MM.1S (cell line): ENCODE measurements at regions not wholly inside any gene's neighbourhood (a gene's known extent, or its start where the extent isn't known, plus 50 kb on each side); places are given as distances from the start of the nearest gene placed in this dataset.

Experiments
- DNase-seq: peaks from one replicate; pipeline ENCODE4 v3.0.0-alpha.2; 2015
- H2AFZ ChIP-seq: fragments of 300-600 bp; sonication (generic); 2 replicates; pipeline ENCODE4 v1.6.0; 2016; ENCODE audit warnings: antibody characterized with exemption, low read length
- H3F3A ChIP-seq: fragments of 300-600 bp; sonication (generic); 2 replicates; pipeline ENCODE4 v1.6.1; 2016; ENCODE audit warnings: mild to moderate bottlenecking, antibody characterized with exemption, low read length, moderate library complexity, mixed read lengths; ENCODE audit not compliant: insufficient read depth
- H3K27ac ChIP-seq: fragments of 300-600 bp; sonication (generic); 2 replicates; pipeline ENCODE4 v1.5.1; 2016; ENCODE audit warnings: mild to moderate bottlenecking, low read length
- H3K27me3 ChIP-seq: fragments of 300-600 bp; sonication (generic); replicated peaks from 2 replicates; pipeline ENCODE4 v1.6.0; 2016; ENCODE audit warnings: low read length; ENCODE audit not compliant: insufficient read depth
- H3K36me3 ChIP-seq: fragments of 300-600 bp; sonication (generic); replicated peaks from 2 replicates; pipeline ENCODE4 v1.6.1; 2016; ENCODE audit warnings: mild to moderate bottlenecking, low read length, mixed read lengths; ENCODE audit not compliant: insufficient read depth
- H3K4me1 ChIP-seq: fragments of 300-600 bp; sonication (generic); 2 replicates; pipeline ENCODE4 v1.6.1; 2016; ENCODE audit warnings: low read length, mixed read lengths
- H3K4me2 ChIP-seq: fragments of 300-600 bp; sonication (generic); 2 replicates; pipeline ENCODE4 v1.6.0; 2016; ENCODE audit warnings: low read depth, low read length
- H3K4me3 ChIP-seq: fragments of 300-600 bp; sonication (generic); 2 replicates; pipeline ENCODE4 v1.5.1; 2016; ENCODE audit warnings: low read length, mixed read lengths
- H3K79me2 ChIP-seq: fragments of 300-600 bp; sonication (generic); 2 replicates; pipeline ENCODE4 v1.6.1; 2016; ENCODE audit warnings: mixed run types, low read length, mixed read lengths
- H3K9ac ChIP-seq: fragments of 300-600 bp; sonication (generic); 2 replicates; pipeline ENCODE4 v1.6.1; 2016; ENCODE audit warnings: low read length, mixed read lengths
- H3K9me2 ChIP-seq: fragments of 300-600 bp; sonication (generic); replicated peaks from 2 replicates; pipeline ENCODE4 v1.6.1; 2016; ENCODE audit warnings: mild to moderate bottlenecking, low read length, mixed read lengths; ENCODE audit not compliant: insufficient read depth
- H3K9me3 ChIP-seq: fragments of 300-600 bp; sonication (generic); replicated peaks from 2 replicates; pipeline ENCODE4 v1.6.1; 2016; ENCODE audit warnings: mild to moderate bottlenecking, low read length, mixed read lengths; ENCODE audit not compliant: insufficient read depth
- H4K20me1 ChIP-seq: fragments of 300-600 bp; sonication (generic); 2 replicates; pipeline ENCODE4 v1.6.1; 2016; ENCODE audit warnings: mild to moderate bottlenecking, low read length, moderate library complexity, mixed read lengths; ENCODE audit not compliant: insufficient read depth
- EZH2 ChIP-seq: fragments of 300-600 bp; sonication (generic); optimal IDR thresholded peaks from 2 replicates; pipeline ENCODE3; 2017; ENCODE audit warnings: low read depth, mild to moderate bottlenecking, antibody characterized with exemption, low read length, mixed read lengths
- EZH2phosphoT487 ChIP-seq: fragments of 300-600 bp; sonication (generic); IDR thresholded peaks from 2 replicates; pipeline ENCODE4 v1.6.1; 2018; ENCODE audit warnings: antibody characterized with exemption, low read length
- TF ChIP-seq, protein P1 (sequence below): fragments of 300-600 bp; sonication (generic); IDR thresholded peaks from 2 replicates; pipeline ENCODE4 v1.5.1; 2016; ENCODE audit warnings: antibody characterized with exemption, low read length, mixed read lengths

DNA sequence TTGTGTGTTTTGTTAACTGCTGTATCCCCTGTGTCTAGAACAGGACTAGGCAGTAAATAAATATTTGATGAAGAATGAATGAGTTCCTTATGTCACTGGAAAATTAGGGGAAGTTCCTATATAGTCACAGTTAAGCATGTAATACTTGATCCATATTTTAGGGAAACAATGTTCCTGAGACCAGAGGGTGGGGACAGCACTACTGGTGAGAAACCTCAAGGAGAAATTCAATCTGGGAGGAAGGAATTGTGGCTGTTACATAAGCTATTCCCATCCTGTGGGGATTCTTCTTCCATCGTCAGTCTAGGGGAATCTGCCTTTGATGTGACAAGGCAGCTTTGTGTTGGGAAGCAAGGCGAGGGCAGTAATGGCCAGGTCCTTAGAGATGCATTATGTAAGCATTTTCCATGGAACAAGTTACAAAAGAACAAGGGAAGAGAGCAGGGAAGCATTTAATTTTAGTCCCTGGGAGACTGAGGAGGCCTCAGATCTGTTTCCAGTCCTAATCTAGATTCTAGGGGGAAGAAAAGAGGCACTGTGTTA is 219.3 kb upstream of the TTC14 start:
- H3K4me2 ChIP-seq = no peak overlapping the region
- no peak overlapping the region for H2AFZ ChIP-seq

DNA sequence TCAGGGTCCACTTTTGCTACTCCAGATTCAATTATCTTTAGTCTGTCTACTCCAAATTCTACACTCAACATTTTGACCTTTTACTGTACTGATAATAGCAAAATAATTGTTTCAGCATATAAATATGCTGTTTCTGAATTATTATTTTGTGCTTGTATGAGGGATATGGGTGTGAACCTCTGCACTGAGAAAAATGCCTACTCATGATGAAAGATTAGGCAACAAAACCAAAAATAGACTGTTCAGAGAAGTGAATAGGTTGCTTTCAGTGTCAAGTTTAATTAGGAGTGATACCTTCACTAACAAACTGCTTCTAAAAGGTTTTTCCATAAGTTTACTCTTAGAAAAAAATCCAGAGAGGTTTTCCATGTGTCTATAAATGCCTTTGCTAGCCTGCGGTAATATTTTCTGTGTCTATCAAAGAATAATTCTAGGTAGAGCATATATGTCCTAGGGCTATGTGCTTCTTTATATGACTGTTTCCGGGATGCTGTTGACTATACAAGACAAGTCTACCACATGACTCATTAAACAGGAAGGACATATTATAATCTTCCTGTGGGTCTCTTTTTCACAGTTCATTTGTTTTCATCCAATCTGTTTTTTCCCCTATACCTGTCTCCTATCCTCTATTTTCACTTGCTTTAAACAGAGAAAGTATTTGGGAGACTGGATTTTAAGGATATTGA is 218.5 kb upstream of the TTC14 start:
- Histone ChIP-seq H3K4me1 (peaks cover 14% of the 10 kb centered on the region), H3K9me2 (no peaks in the 10 kb centered on the region), H3K27me3 (no peaks in the 10 kb centered on the region), H3K79me2 (no peaks in the 10 kb centered on the region), H3K4me3 (no peak overlapping the region), H3K36me3 (no peaks in the 10 kb centered on the region), H3F3A (no peaks in the 10 kb centered on the region), H3K9me3 (no peaks in the 10 kb centered on the region), H3K27ac (0 out of 2 replicates have a peak overlapping the region, but pooled peaks have one; percentile 2), H4K20me1 (no peaks in the 10 kb centered on the region), H2AFZ (no peak overlapping the region), H3K9ac (no peak overlapping the region), H3K4me2 (peak overlapping the region; percentile 17)
- TF ChIP-seq, protein P1, sequence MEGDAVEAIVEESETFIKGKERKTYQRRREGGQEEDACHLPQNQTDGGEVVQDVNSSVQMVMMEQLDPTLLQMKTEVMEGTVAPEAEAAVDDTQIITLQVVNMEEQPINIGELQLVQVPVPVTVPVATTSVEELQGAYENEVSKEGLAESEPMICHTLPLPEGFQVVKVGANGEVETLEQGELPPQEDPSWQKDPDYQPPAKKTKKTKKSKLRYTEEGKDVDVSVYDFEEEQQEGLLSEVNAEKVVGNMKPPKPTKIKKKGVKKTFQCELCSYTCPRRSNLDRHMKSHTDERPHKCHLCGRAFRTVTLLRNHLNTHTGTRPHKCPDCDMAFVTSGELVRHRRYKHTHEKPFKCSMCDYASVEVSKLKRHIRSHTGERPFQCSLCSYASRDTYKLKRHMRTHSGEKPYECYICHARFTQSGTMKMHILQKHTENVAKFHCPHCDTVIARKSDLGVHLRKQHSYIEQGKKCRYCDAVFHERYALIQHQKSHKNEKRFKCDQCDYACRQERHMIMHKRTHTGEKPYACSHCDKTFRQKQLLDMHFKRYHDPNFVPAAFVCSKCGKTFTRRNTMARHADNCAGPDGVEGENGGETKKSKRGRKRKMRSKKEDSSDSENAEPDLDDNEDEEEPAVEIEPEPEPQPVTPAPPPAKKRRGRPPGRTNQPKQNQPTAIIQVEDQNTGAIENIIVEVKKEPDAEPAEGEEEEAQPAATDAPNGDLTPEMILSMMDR = no peak
- TF ChIP-seq EZH2phosphoT487 (no peak), EZH2 (no peak)
- peak; percentile 35 for DNase-seq

More for the DNA sequence above, 219.3 kb upstream of the TTC14 start:
- Histone ChIP-seq H3K27me3 (no peaks in the 10 kb centered on the region), H3K4me1 (peaks cover 14% of the 10 kb centered on the region), H3K4me3 (no peak overlapping the region), H3K9ac (no peak overlapping the region), H3K79me2 (no peaks in the 10 kb centered on the region), H3K9me2 (no peaks in the 10 kb centered on the region), H3K27ac (no peak overlapping the region), H3F3A (no peaks in the 10 kb centered on the region), H4K20me1 (no peaks in the 10 kb centered on the region), H3K36me3 (no peaks in the 10 kb centered on the region), H3K9me3 (no peaks in the 10 kb centered on the region)
- TF ChIP-seq EZH2phosphoT487 (no peak), EZH2 (no peak)
- TF ChIP-seq, protein P1 = no peak
- no peak for DNase-seq

DNA sequence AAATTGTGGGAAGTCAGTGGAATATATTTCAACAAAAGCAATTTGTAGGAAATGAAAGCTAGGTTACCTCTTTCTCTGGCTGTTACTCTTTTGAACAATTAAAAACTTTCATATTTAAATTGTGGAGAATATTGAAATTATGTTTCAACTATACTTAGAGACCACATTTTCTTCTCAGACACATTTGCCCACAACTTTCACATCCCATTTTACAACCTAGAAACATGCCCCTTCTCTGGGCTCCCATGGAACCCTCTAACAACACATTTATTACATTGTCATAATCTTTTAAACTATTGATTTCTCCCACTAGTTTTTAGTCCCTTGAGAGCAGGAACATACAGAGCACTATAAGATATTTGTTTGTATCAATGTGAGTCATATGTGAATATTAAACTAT is 211.7 kb upstream of the TTC14 start:
- Histone ChIP-seq H4K20me1 (no peaks in the 10 kb centered on the region), H3F3A (no peaks in the 10 kb centered on the region), H3K9me2 (no peaks in the 10 kb centered on the region), H3K4me2 (no peak overlapping the region), H3K9ac (no peak overlapping the region), H3K4me1 (no peaks in the 10 kb centered on the region), H2AFZ (no peak overlapping the region), H3K27me3 (no peaks in the 10 kb centered on the region), H3K9me3 (no peaks in the 10 kb centered on the region), H3K36me3 (no peaks in the 10 kb centered on the region), H3K79me2 (no peaks in the 10 kb centered on the region), H3K4me3 (no peak overlapping the region), H3K27ac (no peak overlapping the region)
- TF ChIP-seq EZH2phosphoT487 (no peak), EZH2 (no peak)
- TF ChIP-seq, protein P1 = no peak
- DNase-seq = no peak
